HUES6 (cell line): ENCODE measurements at regions not wholly inside any gene's neighbourhood (a gene's known extent, or its start where the extent isn't known, plus 50 kb on each side); places are given as distances from the start of the nearest gene placed in this dataset.

ENCODE experiments used
- H3K27ac ChIP-seq: 2 replicates; pipeline ENCODE4 v1.7.0; 2013; ENCODE audit warnings: low read depth, mild to moderate bottlenecking, low read length, inconsistent platforms
- H3K27me3 ChIP-seq: 2 replicates; pipeline ENCODE4 v1.6.1; 2013; ENCODE audit warnings: low read length; ENCODE audit not compliant: control insufficient read depth, insufficient read depth
- H3K36me3 ChIP-seq: 2 replicates; pipeline ENCODE4 v1.6.1; 2013; ENCODE audit warnings: low read length; ENCODE audit not compliant: control insufficient read depth, insufficient read depth
- H3K4me1 ChIP-seq: 2 replicates; pipeline ENCODE4 v1.6.1; 2013; ENCODE audit warnings: low read length; ENCODE audit not compliant: control insufficient read depth, insufficient read depth
- H3K4me3 ChIP-seq: 2 replicates; pipeline ENCODE4 v1.5.1; 2013; ENCODE audit warnings: low read depth, low read length
- H3K9ac ChIP-seq: one replicate; pipeline ENCODE4 v1.6.1; 2013; ENCODE audit warnings: mild to moderate bottlenecking, low read length
- H3K9me3 ChIP-seq: 2 replicates; pipeline ENCODE4 v1.6.1; 2013; ENCODE audit warnings: low read depth, low read length; ENCODE audit not compliant: control insufficient read depth, insufficient read depth

DNA sequence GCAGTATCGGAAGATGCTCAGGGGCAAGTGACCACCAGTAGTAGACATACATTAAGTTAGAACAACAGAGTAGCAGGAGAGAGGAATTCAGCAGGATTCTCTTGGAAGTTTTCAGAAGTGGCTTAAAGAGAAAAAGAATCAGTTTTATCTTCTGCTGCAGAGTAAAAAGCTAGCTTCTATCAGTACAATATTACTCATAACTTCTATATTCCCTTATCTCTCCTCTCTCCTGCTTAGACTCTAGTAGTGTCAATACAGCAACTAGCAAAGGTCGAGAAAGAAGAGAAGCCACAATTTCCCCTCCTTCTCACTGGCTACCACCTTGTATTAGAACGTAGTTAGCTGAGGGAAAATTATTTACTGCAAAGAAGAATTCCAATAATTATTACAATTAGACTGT, 539.7 kb downstream of the DIPK2A start:
- H3K4me3 ChIP-seq: no peak overlapping the region
- no peaks in the 10 kb centered on the region for H3K36me3 ChIP-seq
- no peak overlapping the region for H3K27ac ChIP-seq
- H3K4me1 ChIP-seq: no peaks in the 10 kb centered on the region
- no peaks in the 10 kb centered on the region for H3K9me3 ChIP-seq
- no peak overlapping the region for H3K9ac ChIP-seq
- H3K27me3 ChIP-seq: no peaks in the 10 kb centered on the region

DNA sequence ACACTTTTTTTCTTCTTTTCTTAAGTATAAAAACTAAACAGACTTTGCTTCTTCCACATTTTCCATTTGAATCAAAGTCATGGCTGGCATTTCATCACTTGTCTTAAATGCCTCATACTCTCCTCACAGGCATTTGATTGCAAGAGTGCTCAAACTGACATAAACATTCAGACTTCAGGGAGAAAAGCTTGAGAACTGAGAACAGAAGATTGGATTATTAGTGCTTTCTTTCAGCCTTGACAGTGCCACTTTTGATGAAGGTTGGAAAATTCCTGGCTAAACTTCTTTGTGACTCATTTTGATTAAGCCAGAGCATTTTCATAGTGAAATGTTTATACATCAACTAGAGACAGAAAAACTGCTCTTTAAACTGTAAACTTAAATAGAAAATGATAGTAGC, 544.4 kb downstream of the DIPK2A start:
- Histone ChIP-seq H3K27me3 (no peaks in the 10 kb centered on the region), H3K4me3 (no peak overlapping the region), H3K36me3 (no peaks in the 10 kb centered on the region), H3K9ac (no peak overlapping the region), H3K9me3 (no peaks in the 10 kb centered on the region), H3K27ac (no peak overlapping the region), H3K4me1 (no peaks in the 10 kb centered on the region)

DNA sequence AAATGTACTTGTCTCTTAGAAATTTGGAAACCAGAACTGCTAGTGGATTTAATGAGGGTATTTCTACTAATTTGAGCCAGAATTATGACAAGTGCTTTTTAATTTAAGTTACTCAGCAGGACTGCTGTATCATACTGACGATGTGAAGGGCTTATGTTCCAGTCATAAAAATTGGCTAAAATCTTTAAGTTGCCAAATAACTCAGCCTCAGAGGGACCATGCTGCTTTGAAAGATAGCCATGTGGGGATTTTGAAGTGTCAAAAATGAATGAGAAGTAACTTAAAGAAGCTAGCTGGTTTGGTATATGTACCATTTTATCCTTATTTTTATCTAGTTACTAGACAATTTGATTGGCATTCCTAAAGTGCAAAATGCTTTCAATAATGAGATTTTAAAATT, 545.0 kb downstream of the DIPK2A start:
- Histone ChIP-seq H3K36me3 (no peaks in the 10 kb centered on the region), H3K9me3 (no peaks in the 10 kb centered on the region), H3K4me3 (no peak overlapping the region), H3K27me3 (no peaks in the 10 kb centered on the region), H3K4me1 (no peaks in the 10 kb centered on the region), H3K9ac (no peak overlapping the region), H3K27ac (no peak overlapping the region)

DNA sequence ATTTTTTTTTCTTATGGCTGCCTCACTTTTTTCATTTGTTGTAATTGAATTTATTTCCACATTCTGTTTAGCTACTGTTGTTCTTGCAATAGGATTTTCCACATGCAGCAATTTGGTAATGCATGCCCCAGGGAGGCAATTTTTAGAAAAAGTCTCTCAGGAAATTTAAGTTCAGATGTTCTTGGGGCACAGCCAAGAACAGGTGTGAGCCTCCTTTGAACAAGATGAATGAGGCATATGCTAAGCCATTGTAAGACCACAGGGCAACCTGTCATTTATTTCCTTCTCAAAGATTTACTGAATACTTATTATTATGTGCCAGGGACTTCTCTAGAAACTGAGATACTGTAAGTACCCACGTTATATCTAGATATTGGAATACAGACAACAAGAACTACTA, 549.5 kb downstream of the DIPK2A start:
- Histone ChIP-seq H3K27me3 (no peaks in the 10 kb centered on the region), H3K36me3 (no peaks in the 10 kb centered on the region), H3K9ac (no peak overlapping the region)

DNA sequence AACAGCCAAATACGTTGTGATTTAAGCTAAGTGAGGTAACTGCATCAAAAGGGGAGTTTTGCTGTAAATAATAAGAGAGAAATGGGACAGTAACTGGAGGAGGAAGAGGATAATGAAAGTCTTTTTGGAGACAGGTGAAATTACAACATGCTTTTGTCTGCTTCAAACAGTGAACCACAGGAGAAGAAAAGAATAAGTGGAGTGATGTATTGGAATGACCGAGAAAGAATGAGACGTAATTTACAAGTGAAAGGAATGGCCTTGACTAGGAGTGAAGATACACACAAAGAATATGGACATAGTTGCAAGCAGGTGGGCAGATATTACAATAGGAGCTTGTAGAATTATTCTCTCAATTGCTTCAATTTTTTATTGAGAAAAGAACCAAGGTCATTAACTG, 550.8 kb downstream of the DIPK2A start:
- no peaks in the 10 kb centered on the region for H3K36me3 ChIP-seq
- peaks cover 9% of the 10 kb centered on the region; the same call in 1 of the 2 replicates for H3K4me1 ChIP-seq
- H3K9me3 ChIP-seq: no peaks in the 10 kb centered on the region
- H3K27me3 ChIP-seq: no peaks in the 10 kb centered on the region
- no peak overlapping the region for H3K27ac ChIP-seq
- H3K9ac ChIP-seq: no peak overlapping the region
- H3K4me3 ChIP-seq: no peak overlapping the region

More for the DNA sequence above, 549.5 kb downstream of the DIPK2A start:
- Histone ChIP-seq H3K9me3 (no peaks in the 10 kb centered on the region), H3K4me1 (peaks cover 9% of the 10 kb centered on the region; the same call in 1 of the 2 replicates), H3K27ac (no peak overlapping the region), H3K4me3 (no peak overlapping the region)

DNA sequence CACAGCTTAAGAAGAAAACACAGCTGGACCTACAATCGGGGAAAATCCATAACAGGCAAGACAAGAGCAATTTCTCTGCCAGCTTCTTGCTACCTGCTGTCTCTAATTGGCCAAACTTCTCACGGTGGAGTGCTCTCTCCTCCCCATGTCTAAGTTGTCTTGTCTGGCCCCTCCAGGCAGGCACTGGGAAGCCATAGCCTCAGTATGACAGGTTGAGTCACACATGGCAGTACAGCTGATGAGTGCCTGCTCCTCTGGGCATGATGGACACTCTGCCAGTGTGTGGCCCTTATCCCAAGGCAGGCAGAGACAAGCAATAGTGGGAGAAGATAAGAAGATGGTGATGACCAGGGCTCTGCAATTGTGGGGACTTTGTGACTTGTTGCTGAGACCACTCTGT, 551.8 kb downstream of the DIPK2A start:
- no peak overlapping the region for H3K27ac ChIP-seq
- H3K9me3 ChIP-seq: no peaks in the 10 kb centered on the region
- no peaks in the 10 kb centered on the region for H3K36me3 ChIP-seq
- H3K4me1 ChIP-seq: peaks cover 9% of the 10 kb centered on the region; the same call in 1 of the 2 replicates
- no peak overlapping the region for H3K9ac ChIP-seq
- no peak overlapping the region for H3K4me3 ChIP-seq
- H3K27me3 ChIP-seq: no peaks in the 10 kb centered on the region

DNA sequence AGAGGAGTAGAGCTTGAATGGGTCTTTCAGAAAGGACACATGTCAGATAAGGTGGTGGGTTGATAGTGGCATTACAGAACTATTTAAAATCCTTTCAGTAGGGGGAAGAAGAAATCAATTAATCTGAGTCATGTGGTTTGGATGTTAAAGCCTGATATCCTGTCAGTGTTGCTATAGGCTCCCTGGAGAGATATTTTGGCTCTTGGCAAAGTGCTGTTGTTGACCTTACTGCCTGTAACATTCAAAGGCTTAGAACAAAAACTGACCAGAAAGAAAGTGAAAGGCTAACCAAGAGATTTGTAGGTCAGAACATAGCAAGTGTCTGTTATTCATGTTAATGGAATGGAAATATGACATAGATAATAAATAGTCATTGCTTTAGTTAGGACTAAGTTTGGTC, 552.9 kb downstream of the DIPK2A start:
- Histone ChIP-seq H3K27ac (no peak overlapping the region), H3K27me3 (no peaks in the 10 kb centered on the region), H3K9ac (no peak overlapping the region), H3K4me3 (no peak overlapping the region), H3K36me3 (no peaks in the 10 kb centered on the region), H3K4me1 (peaks cover 9% of the 10 kb centered on the region; the same call in 1 of the 2 replicates), H3K9me3 (no peaks in the 10 kb centered on the region)

DNA sequence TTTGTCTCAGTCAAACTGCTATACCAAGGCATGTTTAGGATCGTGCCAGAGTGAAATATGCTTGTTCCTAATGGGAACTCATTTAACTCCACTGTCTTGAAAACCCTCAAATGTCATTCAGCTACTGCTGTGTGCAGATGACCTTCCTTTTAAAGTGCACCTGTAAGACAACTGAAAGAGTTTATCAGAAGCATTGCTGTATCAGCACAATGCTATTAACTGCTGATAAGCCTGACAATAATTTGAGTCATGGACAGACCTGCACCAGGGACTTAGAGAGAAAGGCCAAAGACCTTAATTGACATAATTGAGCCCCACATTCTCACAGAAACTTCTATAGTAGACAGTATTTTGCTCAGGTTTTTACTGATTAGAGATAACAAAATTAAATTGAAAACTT, 557.9 kb downstream of the DIPK2A start:
- Histone ChIP-seq H3K9me3 (no peaks in the 10 kb centered on the region), H3K27ac (no peak overlapping the region), H3K4me1 (no peaks in the 10 kb centered on the region), H3K9ac (no peak overlapping the region), H3K27me3 (no peaks in the 10 kb centered on the region), H3K4me3 (no peak overlapping the region), H3K36me3 (no peaks in the 10 kb centered on the region)

DNA sequence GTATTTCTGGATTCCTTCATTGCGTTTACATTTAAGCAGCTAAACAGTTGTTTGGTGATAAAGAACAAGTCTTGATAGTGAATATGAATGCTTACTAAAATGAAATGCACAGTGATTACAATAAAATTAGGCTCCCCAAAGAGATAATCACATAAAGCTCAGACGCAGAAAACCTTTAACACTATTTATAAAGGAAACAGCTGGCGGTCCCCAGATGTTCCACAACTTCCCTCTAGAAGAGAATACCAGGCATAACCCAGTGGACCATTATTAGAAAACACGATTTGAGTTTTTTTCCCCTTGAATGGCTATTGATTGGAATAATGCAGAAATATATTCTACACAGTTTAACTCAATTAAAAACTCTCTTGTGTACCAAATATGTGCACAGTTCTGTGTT, 573.2 kb downstream of the DIPK2A start:
- Histone ChIP-seq H3K27ac (no peak overlapping the region), H3K27me3 (no peaks in the 10 kb centered on the region), H3K4me1 (peaks cover 16% of the 10 kb centered on the region)

DNA sequence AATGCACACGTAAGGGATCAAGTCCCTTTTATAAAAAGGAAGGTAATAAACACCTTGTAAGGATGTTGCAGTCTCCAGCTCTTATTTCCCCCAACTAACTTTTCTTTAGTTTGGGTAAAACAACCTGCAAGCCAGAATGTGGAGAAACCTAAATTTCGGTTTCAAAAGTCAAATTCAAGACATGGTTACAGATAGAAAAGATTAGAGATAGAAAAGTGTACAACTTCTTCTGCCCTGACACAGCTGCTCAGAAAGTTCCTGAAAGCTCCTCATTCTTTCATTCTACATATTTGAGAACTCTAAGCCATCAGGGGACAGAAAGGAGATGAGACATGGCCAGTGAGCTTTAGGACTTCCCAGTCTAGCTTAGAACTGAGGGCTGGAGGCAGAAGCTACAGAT, 574.9 kb downstream of the DIPK2A start:
- Histone ChIP-seq H3K27me3 (no peaks in the 10 kb centered on the region), H3K4me1 (peaks cover 18% of the 10 kb centered on the region), H3K27ac (no peak overlapping the region), H3K4me3 (no peak overlapping the region), H3K9ac (no peak overlapping the region), H3K9me3 (no peaks in the 10 kb centered on the region), H3K36me3 (no peaks in the 10 kb centered on the region)

More for the DNA sequence above, 573.2 kb downstream of the DIPK2A start:
- Histone ChIP-seq H3K36me3 (no peaks in the 10 kb centered on the region), H3K9ac (no peak overlapping the region), H3K9me3 (0 out of 2 replicates have a peak, but pooled peaks cover 2% of the 10 kb centered on the region), H3K4me3 (no peak overlapping the region)

DNA sequence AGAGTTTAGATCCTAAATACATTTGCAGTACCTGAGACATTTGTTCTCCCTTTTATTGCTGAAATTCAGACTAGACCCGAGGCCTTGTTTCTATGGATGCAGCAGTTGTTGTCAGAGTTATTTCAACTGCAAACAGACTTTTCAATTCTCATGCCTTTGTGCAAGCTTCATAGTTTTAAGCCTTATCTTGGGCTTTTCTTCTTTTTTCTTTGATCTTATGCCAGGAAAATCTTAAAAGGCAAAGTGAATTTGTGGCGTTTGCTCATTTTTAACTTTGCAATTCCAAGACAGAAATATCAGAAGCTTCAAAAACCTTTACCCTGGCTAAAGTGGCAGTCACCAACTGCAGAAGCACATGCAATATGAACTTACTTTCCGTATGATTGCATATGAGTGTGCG, 576.7 kb downstream of the DIPK2A start:
- Histone ChIP-seq H3K36me3 (no peaks in the 10 kb centered on the region), H3K4me1 (peaks cover 24% of the 10 kb centered on the region), H3K9me3 (no peaks in the 10 kb centered on the region), H3K9ac (no peak overlapping the region), H3K4me3 (no peak overlapping the region), H3K27ac (no peak overlapping the region), H3K27me3 (no peaks in the 10 kb centered on the region)

DNA sequence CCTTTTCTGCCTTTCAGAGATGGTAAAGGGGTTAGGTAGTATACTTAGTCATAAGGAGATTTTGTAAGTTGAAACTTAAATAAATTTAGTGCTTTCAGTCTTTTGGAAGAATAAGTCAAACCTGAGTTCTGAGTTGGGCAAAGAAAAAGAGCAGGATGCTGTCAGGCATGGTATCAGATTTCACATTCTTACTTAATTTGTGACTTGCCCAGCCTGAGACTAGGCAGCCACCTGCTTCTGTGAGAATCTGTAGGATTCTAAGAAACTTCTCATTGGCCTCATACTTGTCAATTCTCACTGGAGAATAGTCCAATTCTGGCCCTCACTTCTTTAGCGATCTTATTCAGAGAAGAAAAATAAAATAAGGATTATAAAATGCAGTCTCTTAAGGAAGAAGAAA, 577.5 kb downstream of the DIPK2A start:
- no peak overlapping the region for H3K27ac ChIP-seq
- H3K4me3 ChIP-seq: no peak overlapping the region
- H3K36me3 ChIP-seq: no peaks in the 10 kb centered on the region
- peaks cover 29% of the 10 kb centered on the region for H3K4me1 ChIP-seq
- no peak overlapping the region for H3K9ac ChIP-seq
- no peaks in the 10 kb centered on the region for H3K27me3 ChIP-seq
- no peaks in the 10 kb centered on the region for H3K9me3 ChIP-seq
